GM21528 (cell line): ENCODE measurements at regions not wholly inside any gene's neighbourhood (a gene's known extent, or its start where the extent isn't known, plus 50 kb on each side); places are given as distances from the start of the nearest gene placed in this dataset.
"Not testable (repeated sequence)": the region's sequence is repeated elsewhere in the genome, so short reads cannot be mapped to it uniquely, and the experiment has no call there.

Experiments used
- ATAC-seq: cut with Tn5 transposase; IDR thresholded peaks from one replicate; pipeline ENCODE4 v1.9.1; 2021; ENCODE audit warnings: mild to moderate bottlenecking, moderate library complexity; ENCODE audit not compliant: unreplicated experiment, low FRiP score

- ATAC-seq = no peak
These were observed 132.6 kb upstream of the MAP1LC3B2 start for GRCh38 chr12:116426391-116427136.

- no peak for ATAC-seq
These were observed 131.8 kb upstream of the MAP1LC3B2 start for GRCh38 chr12:116427200-116427930.

GRCh38 chr12:116429826-116430360, 129.3 kb upstream of the MAP1LC3B2 start:
- ATAC-seq = no peak

GRCh38 chr12:116430911-116431565, 128.1 kb upstream of the MAP1LC3B2 start:
- no peak for ATAC-seq

- no peak for ATAC-seq
These were observed 127.4 kb upstream of the MAP1LC3B2 start for GRCh38 chr12:116431677-116432300.

GRCh38 chr12:116432314-116432750, 126.8 kb upstream of the MAP1LC3B2 start:
- ATAC-seq = no peak

- ATAC-seq = no peak
These were observed 125.9 kb upstream of the MAP1LC3B2 start for GRCh38 chr12:116433249-116433648.

GRCh38 chr12:116434155-116435011, 124.8 kb upstream of the MAP1LC3B2 start:
- no peak for ATAC-seq

- ATAC-seq = no peak
These were observed 123.2 kb upstream of the MAP1LC3B2 start for GRCh38 chr12:116435984-116436383.

- ATAC-seq = no peak
These were observed 122.5 kb upstream of the MAP1LC3B2 start for GRCh38 chr12:116436561-116437249.

GRCh38 chr12:116441292-116441691, 117.9 kb upstream of the MAP1LC3B2 start:
- ATAC-seq = no peak

- no peak for ATAC-seq
These were observed 116.9 kb upstream of the MAP1LC3B2 start for GRCh38 chr12:116442304-116442703.

GRCh38 chr12:116442946-116443345, 116.2 kb upstream of the MAP1LC3B2 start:
- no peak for ATAC-seq

GRCh38 chr12:116443821-116444589, 115.2 kb upstream of the MAP1LC3B2 start:
- ATAC-seq = no peak

GRCh38 chr12:116444590-116444943, 114.6 kb upstream of the MAP1LC3B2 start:
- no peak for ATAC-seq

- ATAC-seq = no peak
These were observed 110.9 kb upstream of the MAP1LC3B2 start for GRCh38 chr12:116448165-116448739.

GRCh38 chr12:116450406-116450910, 108.7 kb upstream of the MAP1LC3B2 start:
- no peak for ATAC-seq

- ATAC-seq = not testable (repeated sequence)
These were observed 106.2 kb upstream of the MAP1LC3B2 start for GRCh38 chr12:116452975-116453374.
